ENCODE measurements at regions not wholly inside any gene's neighbourhood (a gene's known extent, or its start where the extent isn't known, plus 50 kb on each side); places are given as distances from the start of the nearest gene placed in this dataset.

GRCh38 chr1:79914896-79915295, 908.4 kb upstream of the ADGRL4 start:
- TF ChIP-seq EP300 (IDR thresholded peaks at IDR 0.05; ENCODE audit: borderline replicate concordance in 1 of 2, low read depth in 2 of 2, low read length in 2 of 2) (no peak), POLR2AphosphoS5 (IDR thresholded peaks at IDR 0.05; ENCODE audit: low read depth, low read length) (no peak), HDAC2 (IDR thresholded peaks at IDR 0.05; ENCODE audit: borderline replicate concordance in 1 of 2, low read depth in 2 of 2, low read length in 2 of 2) (no peak), CTCF (IDR thresholded peaks at IDR 0.05; ENCODE audit: control extremely low read depth in 1 of 3, insufficient read depth in 1 of 3, low read depth in 1 of 3, low read length in 3 of 3) (no peak), YY1 (IDR thresholded peaks at IDR 0.05; ENCODE audit: low read depth, low read length) (no peak), EGR1 (IDR thresholded peaks at IDR 0.05; ENCODE audit: borderline replicate concordance, low read depth, low read length) (no peak), POLR2A (IDR thresholded peaks at IDR 0.05; ENCODE audit: control extremely low read depth in 1 of 2, low read depth in 2 of 2, low read length in 2 of 2) (no peak)

All from H1 (cell line).